B cell (primary cell): ENCODE measurements at regions not wholly inside any gene's neighbourhood (a gene's known extent, or its start where the extent isn't known, plus 50 kb on each side); places are given as distances from the start of the nearest gene placed in this dataset.

Source experiments
- ATAC-seq: fragments of 200-7000 bp; cut with Tn5 transposase; one replicate; pipeline ENCODE4 v1.10.0; 2021; ENCODE audit warnings: low read depth, mild to moderate bottlenecking, moderate number of reproducible peaks, moderate library complexity
- CTCF ChIA-PET: fragments of 350-600 bp; sonication (Branson Sonifier 250); formaldehyde crosslinking; loops from one replicate; lab custom pipeline; 2021; ENCODE audit warnings: antibody characterized with exemption, inconsistent platforms; lab: Charles Lee
- POLR2A ChIA-PET: fragments of 350-600 bp; sonication (Branson Sonifier 250); formaldehyde crosslinking; loops from one replicate; lab custom pipeline; 2021; ENCODE audit warnings: antibody characterized with exemption; lab: Charles Lee
- DNase-seq: peaks from one replicate; pipeline ENCODE4 v3.0.0; 2013
- H2AFZ ChIP-seq: 2 replicates; pipeline ENCODE4 v1.6.1; 2012; ENCODE audit warnings: mild to moderate bottlenecking, low read depth, low read length; ENCODE audit not compliant: insufficient read depth, poor library complexity, severe bottlenecking
- H3K27ac ChIP-seq, 2 donors: 1 replicate in 1 of 2; 2 replicates in 1 of 2; pipeline ENCODE4 v1.5.1; 2012 to 2013; ENCODE audit warnings: low read length in 2 of 2, mild to moderate bottlenecking in 2 of 2, moderate library complexity in 1 of 2
- H3K27me3 ChIP-seq, 4 experiments: fragments of 200-600 bp in 1 of 4; sonication (generic) in 1 of 4; replicated peaks in 1 of 4; 1 replicate in 2 of 4; 2 replicates in 2 of 4; pipeline versions ENCODE4 v1.6.1 to v1.7.0; 2013 to 2016; ENCODE audit warnings: low read length in 3 of 4, mild to moderate bottlenecking in 2 of 4, mixed read lengths in 1 of 4, moderate library complexity in 1 of 4; ENCODE audit not compliant: insufficient read depth in 4 of 4, control insufficient read depth in 3 of 4; ENCODE audit errors: control extremely low read depth in 1 of 4
- H3K36me3 ChIP-seq, 2 experiments: replicated peaks in 1 of 2; 1 replicate in 1 of 2; 2 replicates in 1 of 2; pipeline versions ENCODE4 v1.6.1 to v1.7.1; 2013; ENCODE audit warnings: low read length in 1 of 2; ENCODE audit not compliant: insufficient read depth in 2 of 2, control insufficient read depth in 1 of 2; ENCODE audit errors: control extremely low read depth in 1 of 2, extremely low read depth in 1 of 2
- H3K4me1 ChIP-seq, 2 donors: fragments of 200-600 bp in 1 of 2; sonication (generic) in 1 of 2; 1 replicate in 1 of 2; 2 replicates in 1 of 2; pipeline versions ENCODE4 v1.5.1 to v1.6.1; 2013 to 2017; ENCODE audit warnings: low read length in 2 of 2; ENCODE audit not compliant: control insufficient read depth in 2 of 2, insufficient read depth in 2 of 2
- H3K4me2 ChIP-seq: replicated peaks from 2 replicates; pipeline ENCODE3; 2012; ENCODE audit warnings: mild to moderate bottlenecking, low read depth, low read length; ENCODE audit not compliant: poor library complexity, severe bottlenecking
- H3K4me3 ChIP-seq, 5 experiments: fragments of 200-600 bp in 1 of 5; sonication (generic) in 1 of 5; 1 replicate in 3 of 5; 2 replicates in 2 of 5; pipeline versions ENCODE4 v1.5.1 to v1.7.0; 2011 to 2016; ENCODE audit warnings: low read length in 4 of 5, mild to moderate bottlenecking in 4 of 5, low read depth in 2 of 5, control low read depth in 1 of 5, moderate library complexity in 1 of 5; ENCODE audit not compliant: insufficient read depth in 1 of 5; ENCODE audit errors: control extremely low read depth in 1 of 5, extremely low read depth in 1 of 5
- H3K79me2 ChIP-seq: fragments of 200-600 bp; sonication (generic); one replicate; pipeline ENCODE4 v1.6.0; 2016; ENCODE audit warnings: low read length; ENCODE audit not compliant: control insufficient read depth, insufficient read depth
- H3K9ac ChIP-seq: fragments of 200-600 bp; sonication (generic); 2 replicates; pipeline ENCODE4 v1.6.1; 2017; ENCODE audit warnings: mild to moderate bottlenecking, low read length, moderate library complexity
- H3K9me3 ChIP-seq, 3 donors: one replicate each; pipeline versions ENCODE4 v1.6.1 to v1.7.1; 2013; ENCODE audit warnings: low read length in 2 of 3; ENCODE audit not compliant: control insufficient read depth in 2 of 3, insufficient read depth in 1 of 3; ENCODE audit errors: control extremely low read depth in 1 of 3
- H4K20me1 ChIP-seq: 2 replicates; pipeline ENCODE4 v1.6.0; 2012; ENCODE audit warnings: mild to moderate bottlenecking, low read length; ENCODE audit not compliant: insufficient read depth, control insufficient read depth, poor library complexity, severe bottlenecking
- H3K27ac Mint-ChIP-seq: one replicate; pipeline ENCODE4 v1.8.0; 2021; ENCODE audit warnings: mixed read lengths
- H3K27me3 Mint-ChIP-seq: one replicate; pipeline ENCODE4 v1.8.0; 2021; ENCODE audit warnings: mixed read lengths
- H3K4me1 Mint-ChIP-seq: one replicate; pipeline ENCODE4 v1.8.0; 2021; ENCODE audit warnings: mixed read lengths
- H3K4me3 Mint-ChIP-seq: one replicate; pipeline ENCODE4 v1.8.0; 2021; ENCODE audit warnings: mixed read lengths
- H3K9me3 Mint-ChIP-seq: one replicate; pipeline ENCODE4 v1.8.0; 2022; ENCODE audit warnings: mixed read lengths; ENCODE audit not compliant: insufficient read depth
- CTCF ChIP-seq: fragments of 200-600 bp; IDR thresholded peaks from one replicate; pipeline ENCODE4 v1.8.0; 2022; ENCODE audit warnings: antibody characterized with exemption, mild to moderate bottlenecking
- EZH2 ChIP-seq: IDR thresholded peaks from 2 replicates; pipeline ENCODE4 v1.6.1; 2012; ENCODE audit warnings: borderline replicate concordance, low read depth, mild to moderate bottlenecking, moderate library complexity, low read length; ENCODE audit not compliant: insufficient read depth, poor library complexity, severe bottlenecking
- WGBS: methylation state at CpG from one replicate; pipeline ENCODE4 v1.1.5; 2013; ENCODE audit warnings: missing lambda C conversion rate; ENCODE audit not compliant: insufficient coverage; 5-methylcytosine and 5-hydroxymethylcytosine counted together
- intact Hi-C: fragments of 100-400 bp; cut with micrococcal nuclease; formaldehyde crosslinking; loops from one replicate; pipeline ENCODE4 v1.10.0; 2022

DNA sequence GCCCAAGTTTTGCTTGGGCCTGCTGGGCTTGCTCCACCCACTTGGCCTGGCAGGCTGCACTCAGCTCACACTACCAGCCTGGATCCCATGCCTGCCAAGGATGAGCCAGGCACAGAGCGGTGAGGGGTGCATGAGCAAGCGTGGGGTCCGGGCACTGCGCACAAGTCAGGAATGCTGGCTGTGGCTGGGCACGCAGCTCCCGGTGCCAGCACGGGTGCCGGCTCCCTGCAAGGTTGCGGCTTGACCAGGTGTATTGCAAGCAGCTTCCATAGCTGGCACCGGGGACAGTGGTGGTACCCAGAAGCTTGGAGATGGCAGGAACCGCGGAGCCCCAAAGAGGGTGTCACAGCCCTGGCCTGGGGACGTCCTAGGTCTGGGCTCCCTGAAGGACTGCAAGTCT lies 224.4 kb upstream of the NRIP1 start:
- TF ChIP-seq EZH2 (no peak), CTCF (no peak)
- Histone ChIP-seq H2AFZ (no peak overlapping the region), H3K4me3 (no peak overlapping the region), H3K79me2 (no peaks in the 10 kb centered on the region), H3K4me1 (no peaks in the 10 kb centered on the region), H3K27me3 (no peaks in the 10 kb centered on the region), H3K4me2 (no peak overlapping the region), H3K9ac (no peak overlapping the region), H3K27ac (no peak overlapping the region), H3K9me3 (peaks cover 0 to 5% (median 0%) of the 10 kb centered on the region in 3 donors), H4K20me1 (no peaks in the 10 kb centered on the region), H3K36me3 (no peaks in the 10 kb centered on the region)
- Mint-ChIP-seq H3K27ac (no peak overlapping the region), H3K4me1 (no peaks in the 10 kb centered on the region), H3K9me3 (no peaks in the 10 kb centered on the region), H3K27me3 (no peaks in the 10 kb centered on the region), H3K4me3 (no peak overlapping the region)
- ChIA-PET POLR2A (no interaction called here), CTCF (no interaction called here)
- intact Hi-C loops, result no loop called here
- no peak for ATAC-seq
- 97% methylated on average over 13 of the region's 13 CpGs for WGBS
- DNase-seq, result no peak

DNA sequence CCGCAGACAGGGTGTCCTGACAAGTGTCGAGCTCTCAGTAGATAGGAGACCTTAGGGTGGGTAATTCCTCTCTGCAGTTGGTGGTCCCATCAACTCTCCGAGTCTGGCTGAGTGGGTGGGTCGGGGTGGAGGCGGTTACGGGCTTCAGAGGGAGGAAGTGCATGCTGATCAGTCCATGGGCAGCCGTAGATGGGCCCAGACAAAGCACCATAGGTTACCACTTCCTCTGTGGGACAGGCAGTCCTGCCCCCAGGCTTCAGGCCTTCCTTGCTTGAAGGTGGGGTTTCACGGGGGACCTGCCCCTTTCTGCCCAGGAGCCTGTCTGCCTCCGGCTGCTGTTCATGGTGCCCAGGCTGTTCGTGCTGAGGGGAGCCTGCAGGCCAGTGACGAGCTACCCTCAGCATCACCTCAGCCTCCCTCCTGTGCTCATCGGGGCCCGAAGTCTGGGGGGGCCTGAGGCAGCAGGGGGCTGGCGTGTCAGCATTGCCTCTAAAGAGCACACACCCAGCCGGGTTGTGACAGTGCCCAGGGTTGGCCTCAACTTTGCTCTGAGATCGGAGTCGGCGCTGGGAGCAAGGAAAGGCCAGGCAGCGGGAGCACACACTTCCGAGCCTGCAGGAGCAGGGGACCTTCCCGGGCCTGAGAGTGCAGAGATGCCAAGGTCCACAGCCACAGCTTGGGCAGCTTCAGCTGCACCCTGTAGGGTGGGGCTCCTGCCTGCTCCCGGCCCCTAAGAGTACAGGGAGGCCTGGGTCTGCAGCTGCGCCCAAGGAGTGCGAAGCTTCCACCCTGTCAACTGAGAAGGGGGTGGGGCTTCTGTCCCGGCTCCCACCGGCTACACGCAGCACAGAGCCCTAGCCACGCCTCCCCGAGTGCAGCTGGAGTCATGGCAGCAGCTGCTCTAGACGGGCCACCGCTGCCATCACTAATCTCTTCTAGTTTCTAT lies 225.4 kb upstream of the NRIP1 start:
- TF ChIP-seq CTCF (no peak), EZH2 (no peak)
- H3K27me3 Mint-ChIP-seq, result no peaks in the 10 kb centered on the region
- Histone ChIP-seq H4K20me1 (no peaks in the 10 kb centered on the region), H2AFZ (no peak overlapping the region), H3K4me1 (no peaks in the 10 kb centered on the region), H3K36me3 (no peaks in the 10 kb centered on the region), H3K79me2 (no peaks in the 10 kb centered on the region), H3K9me3 (peaks cover 0 to 5% (median 0%) of the 10 kb centered on the region in 3 donors), H3K27ac (no peak overlapping the region), H3K4me2 (peak overlapping the region; percentile 13), H3K4me3 (no peak overlapping the region), H3K9ac (no peak overlapping the region), H3K27me3 (no peaks in the 10 kb centered on the region)
- H3K4me3 Mint-ChIP-seq, result no peak overlapping the region
- ChIA-PET CTCF (no interaction called here), POLR2A (no interaction called here)
- no peaks in the 10 kb centered on the region for H3K9me3 Mint-ChIP-seq
- no peaks in the 10 kb centered on the region for H3K4me1 Mint-ChIP-seq
- ATAC-seq (no peak), DNase-seq (no peak)
- H3K27ac Mint-ChIP-seq, result no peak overlapping the region
- intact Hi-C loops, result no loop called here
- 88% methylated on average over 30 of the region's 31 CpGs for WGBS
